COR-L47 (cell line): ENCODE measurements at regions not wholly inside any gene's neighbourhood (a gene's known extent, or its start where the extent isn't known, plus 50 kb on each side); places are given as distances from the start of the nearest gene placed in this dataset.
"Not testable (repeated sequence)": the region's sequence is repeated elsewhere in the genome, so short reads cannot be mapped to it uniquely, and the experiment has no call there.

Source experiments
- DNase-seq: peaks from one replicate; lab custom pipeline; 2025; lab: John Stamatoyannopoulos, UW

DNA sequence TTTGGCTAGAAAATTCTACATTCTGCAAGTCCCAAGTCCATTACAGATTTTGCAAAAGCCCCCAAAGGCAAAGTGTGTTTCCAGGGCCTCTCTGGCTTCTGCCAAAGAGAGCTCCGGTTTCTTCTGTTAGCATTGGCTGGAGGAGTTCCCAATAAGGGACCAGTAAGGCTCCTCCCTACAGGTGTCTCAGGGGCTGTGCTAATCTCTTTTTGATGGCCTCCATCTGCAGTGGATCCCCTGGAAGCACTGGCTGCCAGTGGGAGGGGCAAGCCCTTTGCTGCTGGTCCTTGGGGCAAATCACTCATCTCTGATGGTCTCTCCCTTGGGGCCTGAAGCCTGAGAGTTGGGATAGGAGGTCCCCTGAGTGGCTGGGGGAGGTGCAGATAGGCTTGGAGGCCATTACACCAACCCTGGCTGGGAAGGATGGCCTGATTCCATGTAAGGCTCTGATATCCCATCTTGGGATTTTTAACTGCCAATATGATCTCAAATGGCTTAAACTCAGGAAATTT, 89.1 kb upstream of the USP24 start:
- DNase-seq: no peak

DNA sequence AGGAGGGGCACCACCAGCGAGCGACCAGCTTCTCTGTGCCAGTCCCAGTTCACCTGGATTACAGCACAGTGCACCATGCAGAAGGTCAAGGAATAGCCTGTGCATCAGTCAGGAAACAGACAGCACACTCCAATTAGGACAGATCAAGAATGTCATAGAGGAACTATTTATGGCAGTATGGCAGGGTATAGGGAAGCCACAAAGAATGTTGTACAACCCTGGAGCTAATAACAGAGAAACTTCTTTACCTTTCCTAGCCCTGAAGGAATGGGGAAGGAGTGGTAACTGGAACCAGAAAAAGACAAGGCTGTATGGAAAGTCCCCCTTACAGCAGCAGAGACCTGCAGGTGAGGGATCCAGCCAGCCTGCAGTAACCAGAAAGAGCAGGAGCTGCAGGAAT, 87.8 kb upstream of the USP24 start:
- no peak for DNase-seq

DNA sequence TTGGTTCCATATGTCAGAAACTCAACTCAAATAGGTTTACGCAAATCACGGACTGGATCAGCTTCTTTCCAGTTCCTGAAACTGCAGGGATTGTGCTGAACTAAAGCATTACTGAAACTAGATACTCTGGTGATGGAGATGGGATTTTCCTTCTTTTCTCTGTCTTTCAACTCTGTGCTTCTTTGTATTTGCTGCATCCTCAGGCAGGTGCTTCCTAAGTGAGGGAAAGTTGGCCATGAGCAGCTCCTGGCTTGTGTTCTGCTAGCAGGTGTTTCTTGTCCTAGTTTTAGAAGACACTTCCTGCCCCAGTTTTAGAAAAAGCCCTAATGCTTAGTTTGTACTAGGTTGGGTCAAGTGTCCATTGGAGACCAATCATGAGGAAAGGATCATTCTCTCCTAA, 86.7 kb upstream of the USP24 start:
- no peak for DNase-seq

DNA sequence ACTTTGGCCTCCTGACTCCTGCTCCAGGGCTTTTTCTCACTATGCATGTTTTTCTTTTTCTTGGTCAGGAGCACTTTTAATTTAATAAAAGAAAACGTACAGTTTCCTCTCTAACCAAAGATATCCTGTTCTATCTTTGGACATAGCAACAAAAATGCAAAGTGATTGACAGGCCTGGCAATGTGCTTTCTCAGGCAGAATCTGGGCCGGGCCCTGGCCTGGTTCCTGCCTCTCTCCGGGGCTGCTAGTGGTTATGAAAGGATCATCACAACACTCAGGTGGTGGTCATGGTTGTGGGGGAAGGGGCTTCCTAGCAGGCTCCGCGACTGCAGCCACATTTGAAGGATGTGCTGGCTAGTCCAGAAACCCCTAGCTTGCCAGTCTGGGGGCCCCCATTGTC, 85.8 kb upstream of the USP24 start:
- no peak for DNase-seq

DNA sequence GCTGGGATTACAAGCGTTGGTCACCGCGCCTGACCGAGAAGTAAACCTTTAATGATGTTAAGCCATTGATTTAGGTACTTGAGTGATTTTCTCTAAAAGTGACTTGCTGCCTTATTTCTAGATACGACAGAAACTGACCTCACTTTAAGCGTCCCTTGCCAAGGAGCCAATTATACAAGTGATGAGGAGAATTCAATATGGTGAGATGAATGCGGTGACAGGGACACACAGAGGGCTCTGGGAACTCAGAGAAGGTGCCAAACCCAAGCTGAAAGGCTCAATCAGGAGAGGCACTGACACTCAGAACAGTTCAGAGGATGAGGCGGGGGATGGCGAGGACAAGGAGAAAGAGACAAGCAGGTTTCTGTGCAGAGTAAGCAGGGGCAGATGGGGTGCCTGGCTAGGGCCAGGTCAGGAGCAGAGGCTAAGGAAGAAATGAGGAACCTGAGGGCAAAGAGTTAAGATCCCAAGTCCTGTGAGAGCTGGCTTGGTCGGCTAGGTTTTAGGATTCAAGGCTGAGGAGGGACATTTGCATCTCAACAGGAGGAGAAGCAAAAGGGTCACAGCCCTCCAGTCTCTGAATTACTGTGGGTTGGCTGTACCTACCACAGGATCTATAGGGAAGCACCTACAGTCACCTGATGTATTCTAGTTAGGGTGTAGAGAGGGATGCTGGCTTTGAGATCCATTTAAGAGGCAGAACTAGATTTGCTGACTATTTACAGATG, 83.2 kb upstream of the USP24 start:
- no peak for DNase-seq

DNA sequence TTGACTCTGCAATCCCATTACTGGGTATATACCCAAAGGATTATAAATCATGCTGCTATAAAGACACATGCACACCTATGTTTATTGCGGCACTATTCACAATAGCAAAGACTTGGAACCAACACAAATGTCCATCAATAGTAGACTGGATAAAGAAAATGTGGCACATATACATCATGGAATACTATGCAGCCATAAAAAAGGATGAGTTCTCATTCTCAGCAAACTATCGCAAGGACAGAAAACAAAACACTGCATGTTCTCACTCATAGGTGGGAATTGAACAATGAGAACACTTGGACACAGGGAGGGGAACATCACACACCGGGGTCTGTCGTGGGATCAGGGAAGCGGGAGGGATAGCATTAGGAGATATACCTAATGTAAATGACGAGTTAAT, 81.1 kb upstream of the USP24 start:
- DNase-seq: not testable (repeated sequence)

DNA sequence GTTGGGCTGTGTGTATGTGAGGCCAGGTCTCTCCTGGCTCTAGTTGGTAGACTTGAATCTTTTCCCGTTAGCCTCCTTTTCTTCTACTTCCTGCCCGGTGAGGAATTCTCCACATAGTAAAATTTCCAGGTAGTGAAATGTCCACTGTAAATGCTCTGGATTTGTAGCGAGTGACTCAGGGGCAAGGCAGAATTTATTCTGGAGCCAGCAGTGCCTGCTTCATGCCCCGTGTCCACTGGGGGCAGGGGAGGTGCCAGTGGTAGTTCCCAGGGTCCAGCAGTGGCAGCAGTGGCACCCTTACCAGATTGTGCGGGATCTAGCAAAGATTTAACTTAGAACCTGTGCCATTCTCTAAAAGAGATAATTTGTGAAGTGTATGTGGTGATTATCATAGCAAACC, 74.5 kb upstream of the USP24 start:
- DNase-seq: no peak

DNA sequence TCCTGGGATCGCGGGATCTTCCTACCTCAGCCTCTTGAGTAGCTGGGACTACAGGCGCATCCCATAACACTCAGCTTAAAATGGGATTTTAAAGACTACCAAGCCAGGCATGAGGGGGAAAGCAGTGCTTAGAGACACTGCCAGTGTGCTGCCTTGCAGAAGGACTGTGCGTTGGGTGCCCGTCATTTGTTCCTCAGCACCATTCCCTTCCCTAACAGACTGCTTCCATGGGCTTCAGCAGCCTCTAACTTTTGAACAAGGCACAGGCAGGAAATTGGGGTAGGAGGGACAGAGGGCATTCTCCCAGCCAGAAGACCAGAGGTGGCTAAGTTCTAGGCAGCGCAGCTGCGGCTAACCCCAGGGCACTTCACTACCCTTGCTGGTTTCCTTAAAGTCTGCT, 73.9 kb upstream of the USP24 start:
- DNase-seq: no peak

DNA sequence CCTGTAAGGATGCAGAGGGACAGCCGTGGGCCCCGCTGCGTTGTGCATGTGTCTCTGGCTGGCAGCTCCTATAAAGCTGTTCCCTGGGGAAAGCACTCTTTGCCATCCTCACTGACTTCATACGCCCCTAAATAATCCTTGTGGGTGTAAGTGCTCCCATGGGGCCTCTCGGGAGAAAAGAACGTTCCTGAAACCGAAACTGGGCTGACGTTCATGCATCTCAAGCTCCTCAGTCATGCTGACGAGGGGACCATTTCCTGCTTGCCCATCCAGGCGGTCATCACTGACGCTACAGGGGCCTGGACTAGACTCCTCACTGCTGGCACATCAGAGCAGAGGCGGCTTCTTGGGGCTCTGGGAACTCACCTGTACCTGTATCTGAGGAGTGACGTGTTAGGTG, 73.1 kb upstream of the USP24 start:
- no peak for DNase-seq

DNA sequence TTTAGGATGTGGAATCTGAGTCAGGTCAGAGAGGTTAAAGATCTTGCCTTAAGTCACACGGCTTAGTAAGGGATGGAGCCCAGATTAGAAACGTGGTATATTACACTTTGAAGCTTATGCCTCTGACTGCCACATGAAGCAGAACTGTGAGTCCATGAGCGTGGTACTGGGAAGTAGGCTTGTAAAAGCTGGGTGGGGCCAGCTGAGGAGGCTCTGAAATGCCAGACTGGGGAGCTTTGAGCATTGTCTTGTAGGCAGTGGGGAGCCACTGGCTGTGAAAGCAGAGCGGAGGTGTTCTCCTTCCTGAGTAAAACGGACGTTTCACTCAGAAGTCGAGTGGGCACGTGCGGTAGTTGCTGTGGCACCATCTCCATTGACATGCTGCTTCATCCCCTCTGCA, 72.6 kb upstream of the USP24 start:
- no peak for DNase-seq

DNA sequence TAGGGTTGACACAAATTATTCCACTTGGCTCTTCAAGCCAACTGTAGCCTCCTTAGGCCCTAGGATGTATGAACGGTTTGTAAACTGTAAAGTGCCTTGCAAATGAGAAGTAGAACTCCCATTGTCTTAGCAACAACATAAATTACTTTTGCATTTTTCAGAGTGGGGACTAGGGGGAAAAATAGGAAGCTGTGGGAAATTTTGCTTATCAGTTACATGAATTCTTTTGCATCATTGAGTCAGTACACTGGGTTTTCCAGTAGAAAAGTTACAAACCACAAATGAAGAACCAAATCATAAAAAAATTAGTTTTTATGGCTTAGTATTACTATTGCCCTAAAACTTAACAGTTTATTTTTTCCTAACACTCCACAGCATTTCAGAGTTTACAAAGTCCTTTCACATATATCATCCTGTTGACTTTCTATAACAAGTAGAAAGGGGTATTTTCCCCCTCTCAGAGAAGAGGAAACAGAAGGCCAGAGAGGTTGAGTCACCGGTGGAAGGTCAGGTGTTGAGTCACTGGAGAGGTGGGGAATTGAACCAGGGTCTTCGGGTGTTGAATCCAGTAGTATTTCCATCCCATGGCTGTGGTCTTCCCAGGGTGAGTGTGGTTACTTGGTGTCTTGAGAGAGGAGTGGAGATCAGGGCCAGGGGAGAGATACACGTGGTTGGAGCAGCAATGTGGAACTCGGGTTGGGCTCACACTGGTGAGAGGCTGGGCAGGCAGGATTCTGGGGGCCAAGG, 71.9 kb upstream of the USP24 start:
- DNase-seq: no peak

DNA sequence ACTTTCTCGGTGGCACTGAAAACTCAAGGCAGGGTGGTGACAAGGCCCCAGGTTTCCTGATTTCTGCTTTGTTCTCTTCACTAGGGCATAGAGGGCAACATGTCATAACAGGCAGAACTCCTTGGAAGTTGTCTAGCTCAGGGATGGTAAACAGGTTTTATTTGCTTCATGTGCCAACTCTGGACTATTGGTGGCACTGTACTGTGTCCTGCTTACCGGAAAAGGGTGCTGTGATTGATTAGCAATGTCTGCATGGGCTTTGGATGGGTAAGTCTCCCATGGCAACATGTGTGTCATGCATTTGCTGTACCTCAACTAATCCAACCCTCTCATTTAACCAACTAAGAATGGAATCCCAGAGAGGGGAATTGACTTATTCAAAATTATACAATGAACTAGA, 70.7 kb upstream of the USP24 start:
- DNase-seq: peak; percentile 0

DNA sequence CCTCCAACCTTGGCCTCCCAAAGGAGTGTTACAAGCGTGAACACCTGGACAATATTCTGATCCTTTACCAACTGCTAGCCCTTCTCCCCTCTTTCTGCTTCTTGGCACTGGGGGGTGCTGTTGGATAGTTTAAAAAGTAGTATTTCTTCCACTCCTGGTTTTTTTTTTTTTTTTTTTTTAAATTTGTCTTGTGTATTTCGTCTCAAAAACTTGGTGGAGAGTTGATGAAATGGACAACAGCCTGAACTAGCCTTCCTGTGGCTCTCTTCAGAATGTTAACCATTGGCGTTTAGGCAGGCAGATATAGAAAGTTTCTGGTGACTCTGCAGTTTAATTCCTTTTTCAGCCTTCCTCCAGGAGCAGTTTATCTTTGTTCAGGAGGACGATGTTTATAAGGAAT, 69.7 kb upstream of the USP24 start:
- DNase-seq: peak; percentile 9

DNA sequence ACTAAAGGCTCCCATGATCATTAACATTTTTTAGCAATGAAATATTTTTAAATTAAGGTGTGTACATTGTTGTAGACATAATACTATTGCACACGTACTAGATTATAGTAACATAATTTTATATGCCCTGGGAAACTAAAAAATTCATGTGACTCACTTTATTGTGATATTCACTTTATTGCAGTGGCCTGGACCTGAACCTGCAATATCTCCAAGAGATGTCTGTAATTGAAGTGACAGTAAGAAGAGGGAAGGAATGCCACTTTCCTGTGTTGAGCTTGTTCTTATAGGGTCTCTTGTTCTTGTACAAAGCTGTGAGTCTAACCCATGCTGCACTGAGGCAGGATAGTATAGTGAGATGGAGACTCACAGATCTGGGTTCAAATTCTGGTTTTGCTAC, 66.9 kb upstream of the USP24 start:
- no peak for DNase-seq

DNA sequence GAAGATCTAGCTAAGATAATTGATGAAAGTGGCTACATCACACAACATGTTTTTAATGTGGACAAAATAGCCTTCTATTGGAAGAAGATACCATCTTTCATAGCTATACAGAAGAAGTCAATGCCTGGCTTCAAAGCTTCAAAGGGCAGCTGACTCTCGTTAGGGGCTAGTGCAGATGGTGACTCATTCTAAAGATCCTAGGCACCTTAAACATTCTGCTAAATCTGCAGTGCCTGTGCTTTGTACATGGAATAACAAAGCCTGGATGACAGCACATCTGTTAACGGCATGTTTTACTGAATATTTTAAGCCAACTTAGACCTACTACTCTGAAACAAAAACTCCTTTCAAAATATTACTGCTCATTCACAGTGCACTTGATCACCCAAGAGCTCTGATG, 65.6 kb upstream of the USP24 start:
- no peak for DNase-seq

DNA sequence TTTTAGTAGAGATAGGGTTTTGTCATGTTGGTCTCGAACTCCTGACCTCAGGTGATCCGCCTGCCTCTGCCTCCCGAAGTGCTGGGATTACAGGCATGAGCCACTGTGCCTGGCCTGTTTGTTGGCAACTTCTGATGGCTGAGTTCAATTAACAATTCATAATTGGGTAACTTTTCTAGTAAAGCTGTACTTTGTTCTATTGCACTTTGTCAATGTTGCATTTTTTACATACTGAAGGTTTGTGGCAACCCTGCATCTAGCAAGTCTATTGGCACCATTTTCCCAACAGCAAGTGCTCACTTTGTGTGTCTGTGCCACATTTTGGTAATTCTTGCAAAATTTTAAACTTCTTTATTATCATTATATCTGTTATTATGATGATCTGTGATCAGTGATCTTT, 64.5 kb upstream of the USP24 start:
- DNase-seq: no peak

DNA sequence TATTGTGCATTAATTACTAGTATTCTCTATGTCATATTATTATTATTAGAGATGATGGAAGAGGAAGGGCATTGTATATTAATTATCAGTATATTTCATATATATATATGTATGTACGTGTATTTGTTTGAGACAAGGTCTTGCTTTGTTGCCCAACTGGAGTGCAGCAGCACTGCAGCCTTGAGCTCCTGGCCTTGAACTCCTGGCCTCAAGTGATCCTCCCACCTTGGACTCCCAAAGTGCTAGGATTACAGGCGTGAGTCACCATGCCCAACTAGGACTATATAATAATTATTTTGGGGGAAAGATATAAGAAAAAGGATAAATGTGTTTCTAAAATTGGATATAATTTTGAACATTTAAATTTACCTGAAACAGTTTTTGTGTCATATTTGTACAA, 63.2 kb upstream of the USP24 start:
- no peak for DNase-seq

DNA sequence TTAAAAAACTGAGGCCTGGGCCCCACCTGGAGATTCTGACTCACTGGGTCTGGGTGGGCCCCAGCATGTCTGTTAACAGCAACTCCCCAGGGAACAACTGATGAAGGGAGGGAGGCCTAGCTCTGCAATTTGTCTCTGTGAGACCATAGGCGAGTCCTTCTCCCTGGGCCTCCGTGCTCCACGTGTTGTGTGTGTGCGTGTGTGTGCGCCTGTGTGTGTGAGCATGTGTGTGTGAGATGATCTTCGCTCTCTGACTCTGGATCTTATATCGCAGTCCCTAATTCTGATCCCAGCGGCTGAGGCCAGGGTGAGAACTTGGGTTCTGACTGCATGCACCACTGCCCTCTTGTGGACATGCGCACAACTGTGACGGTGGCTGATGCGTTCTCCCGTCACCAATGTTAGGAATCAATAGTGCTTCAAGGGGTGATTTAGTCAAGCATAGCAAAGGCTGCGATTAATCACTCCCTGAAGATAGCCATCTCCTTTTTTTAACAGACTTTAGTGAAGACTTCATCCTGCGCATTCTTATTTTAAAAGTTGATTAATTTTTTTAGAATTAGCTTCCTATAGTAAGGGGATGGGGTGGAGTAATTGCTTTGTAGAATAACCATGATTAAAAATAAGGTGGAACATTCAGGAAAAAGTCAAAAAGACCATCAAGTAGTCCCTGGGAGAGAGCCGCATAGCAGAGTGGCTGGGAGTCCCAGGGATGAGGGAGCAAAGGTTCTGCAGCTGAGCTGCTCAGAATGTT, 62.4 kb upstream of the USP24 start:
- peak; percentile 59 for DNase-seq

DNA sequence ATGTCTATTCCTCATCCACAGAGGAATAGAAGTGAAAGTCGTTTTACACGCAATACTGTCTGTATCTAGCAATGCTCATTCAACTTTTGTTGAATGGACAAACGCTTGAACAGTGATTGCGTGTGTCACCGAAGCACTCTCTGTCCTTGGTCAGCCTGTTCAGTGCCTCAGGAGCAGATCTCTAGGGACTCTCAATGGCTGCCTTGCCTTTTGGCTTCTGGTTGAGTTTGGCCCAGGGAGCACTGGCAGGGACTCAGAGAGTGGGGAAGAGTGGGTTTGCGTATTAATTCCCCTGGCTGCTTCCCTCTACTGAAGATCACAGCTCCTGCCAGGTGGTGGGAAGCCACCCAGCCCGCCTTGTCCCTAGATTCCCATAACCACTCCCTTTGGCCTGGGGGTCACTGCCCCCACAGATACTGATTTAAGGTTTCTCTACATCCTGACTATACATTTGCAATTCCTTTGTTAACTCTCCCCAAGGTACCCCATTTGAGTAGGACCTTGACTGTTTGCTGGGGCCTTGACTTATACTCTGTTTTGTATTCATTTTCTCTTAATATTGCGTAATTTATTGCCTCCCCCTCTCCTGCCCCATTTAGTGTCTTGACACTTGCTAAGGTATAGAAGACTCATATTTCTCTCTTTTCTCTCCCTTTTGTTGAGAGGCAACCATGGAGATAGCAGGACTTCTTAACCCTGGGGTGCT, 61.7 kb upstream of the USP24 start:
- DNase-seq: no peak

DNA sequence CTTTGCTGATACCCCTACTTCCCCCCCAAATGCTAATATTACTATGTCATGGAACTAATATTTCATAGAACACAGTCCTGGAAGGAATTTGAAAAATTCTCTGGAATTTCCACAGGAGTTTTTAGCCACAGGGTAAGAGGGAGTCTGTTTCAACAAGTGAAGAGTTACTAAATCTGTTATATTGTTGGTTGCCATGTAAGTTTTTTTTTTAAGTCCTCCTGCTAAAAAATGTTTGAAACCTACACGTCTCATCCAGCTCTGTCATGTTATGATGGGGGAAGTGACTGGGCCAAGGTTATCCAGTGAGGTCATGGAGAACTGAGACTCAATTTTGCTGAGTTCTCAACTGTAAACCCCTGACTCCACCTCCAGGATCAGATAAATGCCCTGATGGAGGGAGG, 60.8 kb upstream of the USP24 start:
- DNase-seq: no peak

DNA sequence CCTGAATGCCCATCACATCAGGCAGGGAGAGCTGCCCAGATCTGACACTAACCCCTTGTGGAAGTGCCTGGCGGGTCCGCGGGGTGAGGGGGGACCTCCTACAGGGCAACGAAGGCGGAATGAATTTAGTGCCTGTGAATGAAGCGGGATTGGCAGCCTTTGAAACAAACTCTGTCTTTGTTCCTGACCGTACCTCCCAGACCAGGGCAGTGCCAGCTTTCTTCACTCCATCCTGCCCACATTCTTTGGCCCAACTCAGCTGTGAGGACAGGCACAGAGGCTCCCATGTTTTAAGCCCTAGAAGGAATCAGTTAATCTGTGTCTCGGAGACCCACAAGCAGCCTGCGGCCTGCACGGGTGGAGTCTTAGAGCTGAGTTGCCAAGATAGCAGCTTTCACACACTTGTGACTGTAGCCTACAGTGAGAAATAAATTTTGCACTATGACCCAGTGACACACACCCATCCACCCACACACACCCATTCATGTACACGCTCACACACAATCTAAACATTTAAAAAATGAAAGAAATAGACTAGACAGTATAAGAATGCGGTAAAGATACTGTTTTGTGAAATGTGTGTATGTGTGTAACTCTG, 60.1 kb upstream of the USP24 start:
- DNase-seq: no peak

DNA sequence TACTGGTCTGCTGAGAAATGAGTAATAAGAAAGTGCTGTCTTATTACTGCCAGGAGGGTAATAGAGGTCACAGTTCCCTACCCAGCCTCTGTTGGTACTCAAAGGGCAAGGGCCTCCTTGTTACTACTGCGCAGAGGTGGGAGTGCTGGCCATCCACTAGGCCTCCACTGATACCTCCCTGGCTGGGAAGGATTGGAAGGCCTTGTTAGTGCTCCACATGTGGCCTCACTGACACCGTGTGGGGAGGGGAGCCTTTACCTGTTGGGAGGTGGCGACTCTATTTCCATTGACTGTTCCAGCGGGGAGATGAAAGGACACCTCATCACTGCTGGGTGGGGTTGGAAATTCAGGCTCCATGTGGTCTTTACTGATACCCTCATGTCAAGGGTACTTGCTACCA, 57.8 kb upstream of the USP24 start:
- DNase-seq: no peak
